Endothelial cell of hepatic sinusoid (primary cell): ENCODE measurements at regions not wholly inside any gene's neighbourhood (a gene's known extent, or its start where the extent isn't known, plus 50 kb on each side); places are given as distances from the start of the nearest gene placed in this dataset.
"Not testable (repeated sequence)": the region's sequence is repeated elsewhere in the genome, so short reads cannot be mapped to it uniquely, and the experiment has no call there.

ENCODE experiments used
- in situ Hi-C: cut with HindIII; loops from 2 replicates; pipeline ENCODE4 v1.10.0; 2017; ENCODE audit warnings: low sequenced_read_pairs

DNA sequence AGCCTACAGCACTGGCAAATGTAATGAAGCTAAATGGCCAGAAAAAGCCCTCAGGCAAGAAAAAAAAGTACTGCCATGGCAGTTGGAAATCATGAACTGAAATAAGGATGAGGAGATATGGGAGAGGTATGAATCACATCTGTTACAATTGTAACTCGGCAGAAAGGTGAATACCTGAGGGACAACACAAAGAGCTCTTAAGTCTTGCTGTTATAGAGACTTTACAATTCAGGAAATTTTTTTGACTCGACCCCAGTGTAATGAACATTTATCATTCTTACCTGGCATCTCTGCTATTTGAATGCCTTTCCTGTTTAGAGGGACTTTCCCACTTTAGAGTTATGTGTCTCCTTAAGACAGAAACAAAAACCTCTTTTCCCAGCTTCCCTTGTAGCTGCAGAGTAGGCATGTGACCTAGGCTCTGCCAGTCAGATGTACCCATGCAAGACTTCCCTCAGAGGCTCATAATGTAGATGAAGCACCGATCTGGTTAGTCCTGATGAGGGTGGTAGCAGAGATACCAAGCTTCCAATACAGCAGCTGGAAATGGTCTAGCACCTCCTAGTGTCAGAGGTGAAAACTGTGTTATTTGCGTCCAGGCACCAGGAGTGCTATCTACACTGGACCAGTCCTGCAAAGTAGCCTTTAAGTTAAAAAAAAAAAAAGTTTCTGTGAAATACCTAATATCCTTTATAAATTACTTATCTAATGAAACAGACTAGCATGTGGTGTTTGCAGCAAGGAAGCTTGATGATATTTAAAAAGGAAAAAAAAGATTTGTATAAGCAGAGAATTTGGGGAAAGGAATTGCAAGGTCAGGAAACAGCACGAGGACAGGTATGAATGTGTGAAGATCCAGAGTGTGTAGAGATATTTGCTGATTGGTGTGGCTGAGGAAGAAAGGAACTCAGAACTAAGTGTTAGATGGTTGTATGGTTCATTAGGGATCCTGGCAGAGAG, 146.9 kb upstream of the SLC1A3 start:
- in situ Hi-C loops, result no loop called here

- in situ Hi-C loops, result no loop called here
These were observed 143.9 kb upstream of the SLC1A3 start for GRCh38 chr5:36462295-36463021.

- in situ Hi-C loops, result not testable (repeated sequence)
These were observed 130.5 kb upstream of the SLC1A3 start for GRCh38 chr5:36475942-36476341.

GRCh38 chr5:36478646-36479317, 127.6 kb upstream of the SLC1A3 start:
- in situ Hi-C loops, result no loop called here

GRCh38 chr5:36481454-36482120, 124.8 kb upstream of the SLC1A3 start:
- in situ Hi-C loops, result no loop called here

- in situ Hi-C loops, result no loop called here
These were observed 123.6 kb upstream of the SLC1A3 start for GRCh38 chr5:36482812-36483211.

DNA sequence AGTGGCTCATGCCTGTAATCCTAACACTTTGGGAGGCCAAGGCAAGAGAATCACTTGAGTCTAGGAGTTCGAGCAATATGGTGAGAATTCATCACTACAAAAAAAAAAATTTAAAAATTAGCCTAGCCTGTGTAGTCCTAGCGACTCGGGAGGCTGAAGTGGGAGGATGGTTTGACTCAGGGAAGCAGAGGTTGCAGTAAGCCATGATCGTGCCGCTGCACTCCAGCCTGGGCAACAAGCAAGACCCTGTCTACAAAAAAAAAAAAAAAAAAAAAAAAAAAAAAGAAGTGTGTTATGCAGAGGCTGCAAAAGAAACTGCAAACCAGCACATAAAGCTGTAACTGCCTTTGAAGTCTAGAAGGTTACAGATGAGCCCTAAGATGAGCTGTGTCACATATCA, 116.9 kb upstream of the SLC1A3 start:
- in situ Hi-C loops, result no loop called here

- in situ Hi-C loops, result loop anchor here (5.0 to 10.0 kb wide), 2 partner anchors 50 to 327 kb away; no protein-coding TSS in a partner anchor
These were observed 114.5 kb upstream of the SLC1A3 start for GRCh38 chr5:36491856-36492255.

- in situ Hi-C loops, result loop anchor here (5.0 to 10.0 kb wide), 2 partner anchors 51 to 328 kb away; no protein-coding TSS in a partner anchor
These were observed 113.3 kb upstream of the SLC1A3 start for GRCh38 chr5:36492984-36493654.

DNA sequence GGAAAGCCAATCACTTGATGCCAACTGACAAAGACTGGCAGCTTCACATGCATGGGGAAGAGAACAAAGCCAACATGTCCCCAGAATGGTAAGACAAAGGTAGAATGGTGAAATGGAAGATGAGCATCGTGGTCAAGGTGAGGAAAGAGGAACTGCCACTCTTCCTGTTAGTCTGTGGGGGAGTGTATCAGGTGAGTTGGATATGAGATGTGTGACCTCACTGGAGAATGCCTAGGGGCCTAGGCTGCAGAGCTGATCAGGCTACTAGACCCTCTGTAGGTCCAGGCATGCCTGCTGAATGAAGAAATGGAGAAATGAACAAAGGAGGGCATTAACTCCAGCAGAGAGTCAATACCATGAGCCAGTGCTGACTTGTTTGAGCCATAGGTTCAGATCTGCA, 112.4 kb upstream of the SLC1A3 start:
- in situ Hi-C loops, result loop anchor here (5.0 to 10.0 kb wide), 2 partner anchors 52 to 329 kb away; no protein-coding TSS in a partner anchor

GRCh38 chr5:36494841-36495601, 111.4 kb upstream of the SLC1A3 start:
- in situ Hi-C loops, result loop anchor here (5.0 to 10.0 kb wide), 2 partner anchors 53 to 330 kb away; no protein-coding TSS in a partner anchor

- in situ Hi-C loops, result loop anchor here (10.0 kb wide), 1 partner anchor 331 kb away; no protein-coding TSS in a partner anchor
These were observed 110.8 kb upstream of the SLC1A3 start for GRCh38 chr5:36495611-36496010.

DNA sequence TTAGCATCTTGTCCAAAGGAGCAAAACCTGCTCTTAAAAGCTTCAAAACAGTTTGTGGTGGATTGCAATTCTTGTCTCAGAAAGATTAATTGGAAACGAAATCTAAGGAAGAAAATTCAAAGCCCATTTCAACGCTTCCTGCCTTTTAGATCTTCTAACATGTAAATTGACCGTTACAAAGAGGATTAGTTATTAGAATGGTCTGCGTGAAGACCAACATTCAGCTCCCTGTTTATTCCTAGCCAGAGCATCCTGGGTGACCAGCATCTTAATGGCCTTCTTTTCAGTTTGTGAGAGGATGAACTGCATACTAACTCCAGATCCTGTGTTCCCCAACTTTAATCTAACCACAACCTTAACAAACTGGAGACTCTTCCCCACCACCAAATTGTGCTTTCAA, 109.9 kb upstream of the SLC1A3 start:
- in situ Hi-C loops, result loop anchor here (10.0 kb wide), 1 partner anchor 332 kb away; no protein-coding TSS in a partner anchor

DNA sequence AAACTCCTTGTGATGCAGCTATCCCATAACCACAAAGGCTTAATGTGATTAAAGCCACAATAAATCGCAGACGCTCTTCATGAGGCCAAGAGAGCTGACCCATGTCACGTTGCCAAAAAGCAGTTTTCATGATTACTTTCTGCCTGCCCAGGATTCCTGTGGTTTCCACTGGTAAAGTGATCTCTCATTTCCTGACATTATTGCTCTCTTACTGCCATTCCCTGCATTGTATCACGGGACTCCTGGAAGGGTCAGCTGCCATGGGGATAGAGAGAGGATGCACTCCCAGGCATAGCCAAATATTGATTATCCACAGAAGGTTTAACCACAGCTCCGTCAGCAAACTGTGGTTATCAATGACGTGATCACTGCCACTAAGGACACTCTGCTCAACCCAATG, 103.8 kb upstream of the SLC1A3 start:
- in situ Hi-C loops, result no loop called here

- in situ Hi-C loops, result no loop called here
These were observed 101.4 kb upstream of the SLC1A3 start for GRCh38 chr5:36505021-36505420.

DNA sequence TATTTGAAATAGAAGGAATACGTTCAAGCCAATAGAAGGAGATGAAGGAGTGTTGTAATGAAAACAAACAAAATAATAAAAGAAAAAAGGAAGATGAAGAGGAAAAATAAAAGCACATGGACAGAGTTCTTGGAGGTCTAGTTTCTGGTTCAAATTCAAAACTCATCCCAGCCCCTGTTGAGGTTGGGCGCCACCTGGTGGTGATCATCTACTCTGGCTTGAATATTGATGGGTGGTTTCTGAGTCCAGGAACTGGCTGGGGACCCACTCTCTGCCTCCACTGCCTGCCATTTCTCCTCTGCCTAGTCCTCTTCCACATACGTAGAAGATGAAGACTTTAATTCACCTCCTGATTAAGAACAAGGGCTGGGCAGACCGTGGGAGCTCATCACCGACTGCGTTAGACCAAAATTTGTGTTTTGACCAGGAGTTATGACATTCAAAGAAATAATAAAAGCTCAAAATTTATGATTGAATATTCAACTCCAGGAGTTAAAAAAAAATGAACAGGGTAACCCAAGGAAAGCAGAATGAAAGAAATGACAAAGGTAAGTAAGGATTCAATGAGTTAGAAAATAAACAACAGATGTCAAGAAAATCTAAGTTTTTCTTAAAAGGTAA, 99.0 kb upstream of the SLC1A3 start:
- in situ Hi-C loops, result no loop called here

- in situ Hi-C loops, result not testable (repeated sequence)
These were observed 98.1 kb upstream of the SLC1A3 start for GRCh38 chr5:36508331-36508730.

GRCh38 chr5:36513647-36514046, 92.8 kb upstream of the SLC1A3 start:
- in situ Hi-C loops, result not testable (repeated sequence)

DNA sequence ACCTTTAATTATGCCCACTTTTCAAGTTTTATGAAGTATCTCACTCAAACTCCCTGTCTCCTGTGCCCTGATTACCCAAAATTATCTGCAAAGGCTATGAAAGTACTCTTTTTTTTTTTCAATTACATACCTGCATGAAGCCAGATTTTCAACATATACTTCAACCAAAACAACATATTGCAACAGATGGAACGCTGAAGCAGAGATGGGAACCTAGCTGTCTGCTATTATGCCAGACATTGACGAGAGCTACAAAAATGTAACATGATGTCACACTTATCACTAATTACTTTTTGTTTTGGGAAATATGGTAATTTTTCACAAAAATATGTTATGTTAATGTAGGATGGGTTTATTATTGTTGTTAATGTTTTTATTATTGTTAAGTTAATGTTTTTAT, 86.5 kb upstream of the SLC1A3 start:
- in situ Hi-C loops, result no loop called here
